HEK293T (cell line): ENCODE measurements at regions not wholly inside any gene's neighbourhood (a gene's known extent, or its start where the extent isn't known, plus 50 kb on each side); places are given as distances from the start of the nearest gene placed in this dataset.

Source experiments
- CTCF ChIA-PET: fragments of 350-600 bp; formaldehyde crosslinking; extraction: SDS; loops from one replicate; lab custom pipeline; 2021; ENCODE audit warnings: antibody characterized with exemption, inconsistent platforms; lab: Yijun Ruan, JAX
- POLR2A ChIA-PET: fragments of 350-600 bp; formaldehyde crosslinking; extraction: SDS; loops from one replicate; lab custom pipeline; 2020; ENCODE audit warnings: antibody characterized with exemption, inconsistent platforms; lab: Yijun Ruan, JAX
- DNase-seq: peaks from one replicate; pipeline ENCODE4 v3.0.0; 2012; ENCODE audit warnings: mixed read lengths; ENCODE audit errors: extremely low spot score
- ARNT ChIP-seq: fragments of 450-650 bp; IDR thresholded peaks from 2 replicates; pipeline ENCODE4 v1.6.1; 2017; ENCODE audit warnings: mild to moderate bottlenecking
- BHLHE40 ChIP-seq: fragments of 450-650 bp; IDR thresholded peaks from 2 replicates; pipeline ENCODE4 v1.6.1; 2016; ENCODE audit warnings: mild to moderate bottlenecking, moderate library complexity, borderline replicate concordance
- CTBP1 ChIP-seq: fragments of 450-650 bp; IDR thresholded peaks from 2 replicates; pipeline ENCODE4 v1.6.1; 2016; ENCODE audit warnings: borderline replicate concordance
- ELF4 ChIP-seq: fragments of 450-650 bp; IDR thresholded peaks from 2 replicates; pipeline ENCODE4 v1.6.1; 2017; ENCODE audit warnings: antibody characterized with exemption
- FOXA1 ChIP-seq: fragments of 450-650 bp; IDR thresholded peaks from 2 replicates; pipeline ENCODE4 v1.6.1; 2016; ENCODE audit warnings: mild to moderate bottlenecking
- FOXK2 ChIP-seq: fragments of 450-650 bp; IDR thresholded peaks from 2 replicates; pipeline ENCODE4 v1.6.1; 2016; ENCODE audit warnings: mild to moderate bottlenecking
- FOXM1 ChIP-seq: fragments of 450-650 bp; IDR thresholded peaks from 2 replicates; pipeline ENCODE4 v1.6.1; 2017; ENCODE audit warnings: mild to moderate bottlenecking, borderline replicate concordance
- HDGF ChIP-seq: fragments of 450-650 bp; IDR thresholded peaks from 2 replicates; pipeline ENCODE4 v1.6.1; 2017; ENCODE audit warnings: antibody characterized with exemption, borderline replicate concordance
- L3MBTL2 ChIP-seq: fragments of 450-650 bp; conservative IDR thresholded peaks from 2 replicates; pipeline ENCODE4 v1.6.1; 2016; ENCODE audit warnings: mild to moderate bottlenecking
- LEF1 ChIP-seq: fragments of 450-650 bp; IDR thresholded peaks from 2 replicates; pipeline ENCODE4 v1.6.1; 2017; ENCODE audit warnings: mild to moderate bottlenecking, borderline replicate concordance
- NFRKB ChIP-seq: fragments of 450-650 bp; IDR thresholded peaks from 2 replicates; pipeline ENCODE4 v1.6.1; 2016; ENCODE audit warnings: mild to moderate bottlenecking, moderate library complexity
- SP1 ChIP-seq: fragments of 450-650 bp; IDR thresholded peaks from 2 replicates; pipeline ENCODE4 v1.6.1; 2017
- SUZ12 ChIP-seq: fragments of 450-650 bp; IDR thresholded peaks from 2 replicates; pipeline ENCODE4 v1.6.1; 2016; ENCODE audit warnings: mild to moderate bottlenecking
- TARDBP ChIP-seq: fragments of 450-650 bp; IDR thresholded peaks from 2 replicates; pipeline ENCODE4 v1.6.1; 2016
- ZNF384 ChIP-seq: fragments of 450-650 bp; IDR thresholded peaks from 2 replicates; pipeline ENCODE4 v1.6.1; 2016
- TF ChIP-seq, protein P1 (sequence below): fragments of 450-650 bp; IDR thresholded peaks from 2 replicates; pipeline ENCODE4 v1.6.1; 2016

DNA sequence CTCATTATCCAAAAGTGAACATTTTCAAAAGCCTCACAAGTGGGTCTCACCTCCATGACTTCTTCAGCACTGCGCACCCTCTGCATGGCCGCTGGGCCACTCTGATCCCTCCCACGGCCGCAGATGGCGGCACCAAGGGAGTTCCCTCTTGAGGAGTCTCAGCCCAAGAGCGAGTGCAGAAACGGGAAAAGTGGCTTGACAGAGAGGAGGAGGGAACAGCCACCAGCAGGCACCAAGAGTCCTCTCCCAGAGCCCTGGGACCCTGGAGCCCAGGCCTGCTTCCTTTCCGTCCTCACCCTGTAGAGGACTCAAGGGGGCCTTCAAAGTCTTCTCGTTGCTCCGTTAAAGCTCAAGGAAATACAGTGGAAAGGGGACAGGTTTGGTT is 230.2 kb upstream of the DIO3 start:
- CTCF ChIA-PET: no interaction called here
- POLR2A ChIA-PET: no interaction called here
- TF ChIP-seq SUZ12 (no peak), HDGF (no peak), ELF4 (no peak), SP1 (no peak), ZNF384 (no peak), L3MBTL2 (no peak), ARNT (no peak), CTBP1 (no peak), TARDBP (no peak), FOXM1 (no peak)
- TF ChIP-seq, protein P1, sequence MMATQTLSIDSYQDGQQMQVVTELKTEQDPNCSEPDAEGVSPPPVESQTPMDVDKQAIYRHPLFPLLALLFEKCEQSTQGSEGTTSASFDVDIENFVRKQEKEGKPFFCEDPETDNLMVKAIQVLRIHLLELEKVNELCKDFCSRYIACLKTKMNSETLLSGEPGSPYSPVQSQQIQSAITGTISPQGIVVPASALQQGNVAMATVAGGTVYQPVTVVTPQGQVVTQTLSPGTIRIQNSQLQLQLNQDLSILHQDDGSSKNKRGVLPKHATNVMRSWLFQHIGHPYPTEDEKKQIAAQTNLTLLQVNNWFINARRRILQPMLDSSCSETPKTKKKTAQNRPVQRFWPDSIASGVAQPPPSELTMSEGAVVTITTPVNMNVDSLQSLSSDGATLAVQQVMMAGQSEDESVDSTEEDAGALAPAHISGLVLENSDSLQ: no peak
- DNase-seq: no peak

GRCh38 chr14:101331661-101332169 is 229.6 kb upstream of the DIO3 start:
- POLR2A ChIA-PET: no interaction called here
- no peak for DNase-seq
- no peak for TF ChIP-seq LEF1
- TF ChIP-seq BHLHE40: no peak
- TF ChIP-seq ZNF384: no peak
- no peak for TF ChIP-seq HDGF
- no peak for TF ChIP-seq SP1
- no peak for TF ChIP-seq ARNT
- no peak for TF ChIP-seq FOXA1
- TF ChIP-seq CTBP1: no peak
- TF ChIP-seq NFRKB: no peak
- TF ChIP-seq FOXK2: no peak
- TF ChIP-seq TARDBP: no peak
- TF ChIP-seq, protein P1: no peak
- no peak for TF ChIP-seq FOXM1
- no peak for TF ChIP-seq L3MBTL2
- CTCF ChIA-PET: no interaction called here

- POLR2A ChIA-PET: no interaction called here
- CTCF ChIA-PET: no interaction called here
- no peak for DNase-seq
- TF ChIP-seq FOXA1 (no peak), ELF4 (no peak)
Measured at GRCh38 chr14:101332281-101332680, 229.0 kb upstream of the DIO3 start.

- CTCF ChIA-PET: no interaction called here
- POLR2A ChIA-PET: no interaction called here
Measured at GRCh38 chr14:101333335-101334280, 227.7 kb upstream of the DIO3 start.

GRCh38 chr14:101334656-101335055 is 226.6 kb upstream of the DIO3 start:
- no peak for TF ChIP-seq CTBP1
- no peak for TF ChIP-seq BHLHE40
- TF ChIP-seq, protein P1: no peak
- no peak for TF ChIP-seq ELF4
- TF ChIP-seq ZNF384: no peak
- no peak for TF ChIP-seq L3MBTL2
- no peak for TF ChIP-seq FOXA1
- TF ChIP-seq FOXM1: no peak
- no peak for TF ChIP-seq ARNT
- no peak for TF ChIP-seq TARDBP
- no peak for TF ChIP-seq LEF1
- TF ChIP-seq HDGF: no peak
- no peak for TF ChIP-seq SUZ12
- no peak for TF ChIP-seq SP1
- TF ChIP-seq FOXK2: no peak
- no peak for TF ChIP-seq NFRKB
- DNase-seq: no peak
- ChIA-PET POLR2A (no interaction called here), CTCF (interaction anchor here (0.5 kb wide), 1 partner anchor 576 kb away, joined by 3 read pairs; no protein-coding TSS in a partner anchor)

More at GRCh38 chr14:101333335-101334280, 227.7 kb upstream of the DIO3 start:
- TF ChIP-seq ZNF384 (no peak), NFRKB (no peak), TARDBP (no peak), L3MBTL2 (no peak), HDGF (no peak), SP1 (no peak), CTBP1 (no peak), BHLHE40 (no peak), FOXM1 (no peak), ARNT (no peak), ELF4 (no peak)
- TF ChIP-seq, protein P1: no peak
- no peak for DNase-seq
